SK-N-SH (cell line): ENCODE measurements at regions not wholly inside any gene's neighbourhood (a gene's known extent, or its start where the extent isn't known, plus 50 kb on each side); places are given as distances from the start of the nearest gene placed in this dataset.

Experiments used
- CHD2 ChIP-seq: fragments of 150-350 bp; IDR thresholded peaks from 2 replicates; pipeline ENCODE4 v1.6.1; 2018; ENCODE audit warnings: low read length; ENCODE audit not compliant: partially characterized antibody
- ELF1 ChIP-seq: IDR thresholded peaks from 2 replicates; pipeline ENCODE4 v1.4.0; 2012
- FOXM1 ChIP-seq: IDR thresholded peaks from 2 replicates; pipeline ENCODE4 v1.4.0; 2012; ENCODE audit warnings: low read depth, mild to moderate bottlenecking
- JUND ChIP-seq: IDR thresholded peaks from 2 replicates; pipeline ENCODE4 v1.4.0; 2012
- NRF1 ChIP-seq: IDR thresholded peaks from 2 replicates; pipeline ENCODE4 v1.6.1; 2012; ENCODE audit warnings: low read depth, mild to moderate bottlenecking, low read length
- TAF1 ChIP-seq: IDR thresholded peaks from 2 replicates; pipeline ENCODE4 v1.6.1; 2012; ENCODE audit warnings: low read depth, mild to moderate bottlenecking, low read length, moderate library complexity, borderline replicate concordance
- TF ChIP-seq, protein P1 (sequence below): fragments of 200-600 bp; sonication (generic); IDR thresholded peaks from 2 replicates; pipeline ENCODE4 v1.6.1; 2017; ENCODE audit warnings: antibody characterized with exemption, mild to moderate bottlenecking, moderate library complexity
- TF ChIP-seq, protein P2 (sequence below): IDR thresholded peaks from 2 replicates; pipeline ENCODE4 v1.4.0; 2012; ENCODE audit warnings: low read depth

GRCh38 chr4:85222561-85222960 is 252.4 kb upstream of the ARHGAP24 start:
- TF ChIP-seq, protein P1, sequence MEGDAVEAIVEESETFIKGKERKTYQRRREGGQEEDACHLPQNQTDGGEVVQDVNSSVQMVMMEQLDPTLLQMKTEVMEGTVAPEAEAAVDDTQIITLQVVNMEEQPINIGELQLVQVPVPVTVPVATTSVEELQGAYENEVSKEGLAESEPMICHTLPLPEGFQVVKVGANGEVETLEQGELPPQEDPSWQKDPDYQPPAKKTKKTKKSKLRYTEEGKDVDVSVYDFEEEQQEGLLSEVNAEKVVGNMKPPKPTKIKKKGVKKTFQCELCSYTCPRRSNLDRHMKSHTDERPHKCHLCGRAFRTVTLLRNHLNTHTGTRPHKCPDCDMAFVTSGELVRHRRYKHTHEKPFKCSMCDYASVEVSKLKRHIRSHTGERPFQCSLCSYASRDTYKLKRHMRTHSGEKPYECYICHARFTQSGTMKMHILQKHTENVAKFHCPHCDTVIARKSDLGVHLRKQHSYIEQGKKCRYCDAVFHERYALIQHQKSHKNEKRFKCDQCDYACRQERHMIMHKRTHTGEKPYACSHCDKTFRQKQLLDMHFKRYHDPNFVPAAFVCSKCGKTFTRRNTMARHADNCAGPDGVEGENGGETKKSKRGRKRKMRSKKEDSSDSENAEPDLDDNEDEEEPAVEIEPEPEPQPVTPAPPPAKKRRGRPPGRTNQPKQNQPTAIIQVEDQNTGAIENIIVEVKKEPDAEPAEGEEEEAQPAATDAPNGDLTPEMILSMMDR, result no peak
- TF ChIP-seq CHD2 (no peak), ELF1 (no peak), FOXM1 (no peak), TAF1 (no peak), JUND (no peak), NRF1 (no peak)
- TF ChIP-seq, protein P2, sequence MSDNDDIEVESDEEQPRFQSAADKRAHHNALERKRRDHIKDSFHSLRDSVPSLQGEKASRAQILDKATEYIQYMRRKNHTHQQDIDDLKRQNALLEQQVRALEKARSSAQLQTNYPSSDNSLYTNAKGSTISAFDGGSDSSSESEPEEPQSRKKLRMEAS, result no peak
